NCI-H2196 treated with DMSO at 0.1 percent for 48 hours (cell line): ENCODE measurements at regions not wholly inside any gene's neighbourhood (a gene's known extent, or its start where the extent isn't known, plus 50 kb on each side); places are given as distances from the start of the nearest gene placed in this dataset.
"Not testable (repeated sequence)": the region's sequence is repeated elsewhere in the genome, so short reads cannot be mapped to it uniquely, and the experiment has no call there.

Experiments used
- DNase-seq: peaks from one replicate; lab custom pipeline; 2025; ENCODE audit not compliant: unreplicated experiment; lab: John Stamatoyannopoulos, UW

DNA sequence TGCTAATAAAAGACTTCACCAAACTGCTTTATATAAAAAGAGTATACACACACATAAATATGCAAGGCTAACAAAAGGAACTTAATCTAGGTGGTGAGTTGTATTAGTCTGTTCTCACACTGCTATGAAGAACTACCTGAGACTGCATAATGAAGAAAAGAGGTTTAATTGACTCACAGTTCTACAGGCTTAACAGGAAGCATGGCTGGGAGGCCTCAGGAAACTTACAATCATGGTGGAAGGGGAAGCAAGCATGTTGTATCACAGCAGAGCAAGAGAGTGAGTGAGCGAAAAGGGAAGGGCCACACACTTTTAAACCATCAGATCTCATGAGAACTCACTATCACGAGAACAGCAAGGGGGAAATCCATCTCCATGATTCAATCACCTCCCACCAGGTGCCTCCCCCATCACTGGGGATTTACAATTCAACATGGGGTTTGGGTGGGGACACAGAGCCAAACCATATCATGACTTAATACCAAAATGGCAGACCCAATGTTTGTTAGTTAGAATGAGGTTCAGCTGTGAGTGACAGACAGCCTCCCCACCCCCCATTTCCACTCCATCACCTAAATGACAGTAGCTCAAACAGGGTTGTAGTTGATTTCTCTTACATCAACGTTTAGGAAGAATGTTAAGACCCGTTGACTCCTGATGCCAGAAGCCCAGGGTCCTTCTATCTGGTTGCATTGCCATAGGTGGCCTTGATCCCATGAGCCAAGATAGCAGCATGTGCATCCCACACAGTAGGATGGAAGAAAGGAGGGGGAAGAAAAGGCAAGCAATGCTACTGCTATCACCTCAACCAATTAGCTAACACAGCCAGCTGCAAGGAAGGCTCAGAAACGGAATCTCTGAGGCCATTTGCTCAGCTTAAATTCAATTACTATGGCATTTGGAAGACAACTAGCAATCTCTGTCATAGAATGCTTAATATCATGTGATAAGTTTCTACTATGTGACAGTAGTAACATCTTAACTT lies 77.0 kb downstream of the CCDC71L start:
- DNase-seq: no peak

DNA sequence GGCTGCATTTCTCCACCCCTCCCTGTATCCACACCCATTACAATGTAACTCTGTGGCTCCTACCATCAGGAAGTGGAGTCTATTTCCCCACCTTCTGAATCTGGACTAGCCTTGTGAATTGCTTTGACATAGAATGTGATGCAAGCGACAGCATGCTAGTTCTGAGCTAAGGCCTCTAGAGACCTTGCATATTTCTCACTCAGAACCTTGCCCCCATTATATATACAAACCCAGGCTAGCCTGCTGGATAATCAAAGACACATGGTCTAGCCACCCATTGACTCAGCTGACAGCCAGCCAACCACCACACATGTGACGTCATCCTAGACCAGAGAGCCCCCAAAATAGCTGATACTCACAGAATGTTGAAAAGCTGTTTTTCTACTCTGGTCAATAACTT lies 77.9 kb downstream of the CCDC71L start:
- DNase-seq: no peak

DNA sequence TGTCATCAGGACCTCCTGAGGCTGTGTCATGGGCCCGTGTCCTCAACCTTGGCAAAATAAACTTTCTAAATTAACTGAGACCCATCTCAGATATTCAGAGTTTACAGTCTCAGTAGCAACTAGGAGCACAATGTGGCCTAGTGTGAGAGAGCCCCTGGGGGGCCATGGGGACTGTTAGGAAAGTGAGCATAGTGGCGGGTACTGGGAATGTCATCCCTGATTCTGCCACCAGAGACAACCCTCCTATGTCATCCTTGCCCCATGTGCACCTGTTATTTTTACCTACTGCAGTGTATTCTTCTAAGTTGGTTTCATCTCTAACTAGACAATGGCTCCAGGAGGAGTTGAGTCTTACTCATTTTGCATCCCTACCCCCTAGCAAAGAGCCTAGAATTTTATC lies 78.6 kb downstream of the CCDC71L start:
- no peak for DNase-seq

GRCh38 chr7:106579086-106579485 lies 81.9 kb downstream of the CCDC71L start:
- not testable (repeated sequence) for DNase-seq

DNA sequence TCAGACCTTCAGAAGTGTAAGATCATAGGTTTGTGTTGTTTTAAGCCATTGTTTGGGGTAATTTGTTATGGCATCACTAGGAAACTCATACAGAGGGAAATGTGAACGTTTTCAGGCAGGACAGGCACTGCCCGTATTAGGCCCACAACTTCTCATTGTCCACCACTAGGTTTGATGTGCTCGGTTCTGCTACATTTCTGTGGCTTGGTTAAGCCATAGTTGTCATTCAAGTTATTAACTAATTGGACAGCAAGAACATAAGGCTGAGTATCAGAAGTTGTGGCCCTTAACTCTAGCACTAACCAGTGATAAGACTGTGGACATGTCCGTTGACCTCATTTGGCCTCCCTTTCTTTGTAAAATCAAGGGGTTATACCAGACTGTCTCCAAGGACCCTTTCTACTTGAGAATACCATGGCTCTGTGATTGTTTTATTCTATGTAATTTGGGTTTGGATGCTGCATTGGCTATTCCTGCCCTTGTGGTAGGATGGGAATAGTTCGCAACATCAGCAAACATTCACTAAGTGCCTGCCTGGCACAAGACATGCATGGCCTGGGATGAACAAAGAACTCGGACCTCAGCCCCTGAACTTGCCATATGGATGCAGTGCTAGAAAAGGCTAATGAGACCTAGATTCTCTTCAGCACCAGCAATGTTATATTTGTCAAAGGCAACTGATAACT lies 85.7 kb downstream of the CCDC71L start:
- DNase-seq: no peak

GRCh38 chr7:106573738-106574137 lies 87.2 kb downstream of the CCDC71L start:
- DNase-seq: no peak

- DNase-seq: no peak
Measured at GRCh38 chr7:106573125-106573663, 87.8 kb downstream of the CCDC71L start.

DNA sequence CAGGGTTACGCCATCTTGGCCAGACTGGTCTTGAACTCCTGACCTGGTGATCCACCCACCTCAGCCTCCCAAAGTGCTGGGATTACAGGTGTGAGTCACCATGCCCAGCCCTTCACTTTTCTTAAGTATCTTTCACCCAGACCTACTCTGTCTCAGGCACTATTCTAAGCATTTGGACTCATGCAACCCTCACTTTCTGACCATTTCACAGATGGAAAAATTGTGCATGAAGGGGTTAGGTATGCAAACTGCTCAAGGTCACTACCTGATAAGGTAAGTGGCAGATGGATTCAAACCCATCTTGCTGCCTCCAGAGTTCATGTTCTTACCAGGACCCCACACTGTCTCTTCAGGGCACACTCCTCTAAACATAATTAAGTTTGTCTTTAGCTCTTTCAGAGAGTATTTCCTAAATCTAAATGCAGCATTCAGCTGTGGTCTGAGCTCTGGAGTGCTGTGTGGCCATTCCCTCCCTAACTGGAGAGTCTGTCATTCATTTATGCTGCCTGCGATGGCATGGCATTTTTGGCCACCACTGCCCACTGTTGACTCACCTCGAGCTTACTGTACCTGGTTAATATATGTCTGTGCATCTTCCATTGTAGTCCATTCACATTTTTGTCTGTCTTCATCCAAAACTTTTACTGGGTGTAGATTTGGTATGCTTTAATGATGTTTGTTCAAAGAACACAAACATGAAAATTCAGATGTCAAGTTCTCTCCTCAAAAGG lies 88.4 kb downstream of the CCDC71L start:
- no peak for DNase-seq

GRCh38 chr7:106571563-106571962 lies 89.4 kb downstream of the CCDC71L start:
- no peak for DNase-seq

DNA sequence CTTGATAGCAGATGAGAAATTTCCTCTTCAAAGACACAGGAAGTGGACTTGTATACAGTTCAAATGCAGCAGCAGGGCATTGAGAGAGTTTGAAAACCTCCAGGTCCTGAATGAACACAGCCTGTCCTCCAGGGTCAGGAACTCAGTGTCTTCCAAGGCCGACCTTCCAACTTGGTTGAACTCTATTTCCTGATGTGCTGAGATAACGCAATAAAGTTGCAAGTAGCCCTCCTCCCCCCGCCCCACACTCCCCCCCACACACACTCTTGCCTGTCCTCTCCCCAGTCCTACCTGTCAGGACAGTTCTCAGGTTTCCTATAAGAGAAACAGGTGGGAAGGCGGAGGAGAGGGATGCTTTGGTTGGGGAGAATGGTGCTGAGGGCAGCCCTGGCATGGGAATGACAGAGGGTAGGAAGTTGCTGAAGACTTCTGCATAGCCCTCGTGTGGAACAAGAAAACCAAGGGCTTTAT lies 90.0 kb downstream of the CCDC71L start:
- no peak for DNase-seq

DNA sequence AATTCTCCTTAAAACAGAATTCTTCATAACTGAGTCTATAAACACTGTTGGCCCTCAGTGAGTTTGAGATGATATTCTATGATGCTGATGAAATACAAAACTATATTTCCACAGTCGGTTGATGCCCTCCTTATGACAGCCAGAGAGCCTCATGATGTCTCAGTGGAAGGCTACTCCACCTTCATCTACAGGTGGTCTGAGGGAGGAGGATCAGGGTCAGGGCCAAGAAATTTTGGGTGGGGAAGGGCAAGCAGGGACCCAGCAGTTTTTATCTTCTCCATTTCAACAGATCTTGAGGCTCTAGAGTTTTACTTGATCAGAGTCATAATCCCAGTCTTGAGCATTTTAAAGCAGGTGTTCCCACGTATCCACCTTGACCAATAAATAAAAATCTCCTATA lies 90.8 kb downstream of the CCDC71L start:
- no peak for DNase-seq

- no peak for DNase-seq
Measured at GRCh38 chr7:106569500-106569929, 91.4 kb downstream of the CCDC71L start.

- no peak for DNase-seq
Measured at GRCh38 chr7:106568680-106569499, 92.1 kb downstream of the CCDC71L start.

GRCh38 chr7:106568002-106568679 lies 92.8 kb downstream of the CCDC71L start:
- no peak for DNase-seq

- DNase-seq: not testable (repeated sequence)
Measured at GRCh38 chr7:106567204-106568001, 93.6 kb downstream of the CCDC71L start.

- DNase-seq: no peak
Measured at GRCh38 chr7:106566672-106567071, 94.3 kb downstream of the CCDC71L start.

- DNase-seq: no peak
Measured at GRCh38 chr7:106566196-106566595, 94.8 kb downstream of the CCDC71L start.

GRCh38 chr7:106565428-106565827 lies 95.5 kb downstream of the CCDC71L start:
- no peak for DNase-seq
